Kidney (tissue), 13 donors: ENCODE measurements at regions not wholly inside any gene's neighbourhood (a gene's known extent, or its start where the extent isn't known, plus 50 kb on each side); places are given as distances from the start of the nearest gene placed in this dataset.

Source experiments
- DNase-seq, 5 donors: peaks; one replicate each; pipeline ENCODE4 v3.0.0-alpha.2; 2013 to 2020
- FAIRE-seq: peaks from 2 replicates; lab custom pipeline; 2012; peaks lifted over from hg19 to GRCh38; lab: Jason Lieb, UNC
- H3K27ac ChIP-seq, 2 donors: one replicate each; pipeline ENCODE4 v1.7.0; 2013; ENCODE audit warnings: low read depth in 2 of 2, low read length in 2 of 2, inconsistent platforms in 1 of 2
- H3K27me3 ChIP-seq: one replicate; pipeline ENCODE4 v1.7.1; 2013; ENCODE audit warnings: low read length, inconsistent platforms; ENCODE audit not compliant: control insufficient read depth, insufficient read depth
- H3K36me3 ChIP-seq, 3 donors: one replicate each; pipeline versions ENCODE4 v1.7.0 to v1.7.1; 2013; ENCODE audit warnings: low read length in 3 of 3, control low read depth in 1 of 3, inconsistent platforms in 1 of 3; ENCODE audit not compliant: insufficient read depth in 3 of 3, control insufficient read depth in 2 of 3
- H3K4me1 ChIP-seq, 3 donors: one replicate each; pipeline versions ENCODE4 v1.7.0 to v1.7.1; 2013; ENCODE audit warnings: low read length in 3 of 3, inconsistent platforms in 1 of 3, low read depth in 1 of 3; ENCODE audit not compliant: control insufficient read depth in 2 of 3, insufficient read depth in 2 of 3
- H3K4me3 ChIP-seq, 3 donors: one replicate each; pipeline versions ENCODE4 v1.7.0 to v1.8.1; 2013; ENCODE audit warnings: low read length in 3 of 3, control low read depth in 1 of 3, inconsistent platforms in 1 of 3
- H3K9ac ChIP-seq, 3 donors: one replicate each; pipeline versions ENCODE4 v1.7.0 to v1.7.1; 2013; ENCODE audit warnings: low read length in 3 of 3, control low read depth in 1 of 3, inconsistent platforms in 1 of 3
- H3K9me3 ChIP-seq, 3 donors: one replicate each; pipeline versions ENCODE4 v1.7.0 to v1.7.1; 2013; ENCODE audit warnings: low read length in 3 of 3, control low read depth in 1 of 3, inconsistent platforms in 1 of 3; ENCODE audit not compliant: control insufficient read depth in 2 of 3, insufficient read depth in 1 of 3
- CTCF ChIP-seq: IDR thresholded peaks from 3 replicates; pipeline ENCODE4 v1.5.1; 2012; ENCODE audit warnings: mild to moderate bottlenecking, moderate library complexity, borderline replicate concordance; ENCODE audit not compliant: insufficient read depth; ENCODE audit errors: extremely low read depth
- intact Hi-C: fragments of 100-400 bp; cut with DNase I; formaldehyde crosslinking; loops from one replicate; pipeline ENCODE4 v1.11.1; 2022
- donor health status: control.
- donor health status: control.
- donor health status: control.
- donor health status: control.
- donor health status: control.
- donor health status: DM: yes; HTN: yes; CAD: no.
- donor health status: Normal renal cell carcinoma (clear cell type).

- DNase-seq (no peak), FAIRE-seq (no peak)
- no peak overlapping the region for H3K4me3 ChIP-seq
- no peak overlapping the region for H3K9ac ChIP-seq
- no peaks in the 10 kb centered on the region for H3K36me3 ChIP-seq
- no peak for TF ChIP-seq CTCF
- H3K9me3 ChIP-seq = no peaks in the 10 kb centered on the region
- no peak overlapping the region for H3K27ac ChIP-seq
- no peaks in the 10 kb centered on the region for H3K4me1 ChIP-seq
- intact Hi-C loops = no loop called here
- no peaks in the 10 kb centered on the region for H3K27me3 ChIP-seq
Measured at GRCh38 chr6:91291071-91291470, 704.2 kb upstream of the MAP3K7 start.

- intact Hi-C loops = no loop called here
- Histone ChIP-seq H3K4me3 (no peak overlapping the region), H3K9me3 (no peaks in the 10 kb centered on the region), H3K27me3 (no peaks in the 10 kb centered on the region), H3K27ac (no peak overlapping the region), H3K9ac (no peak overlapping the region), H3K4me1 (no peaks in the 10 kb centered on the region), H3K36me3 (no peaks in the 10 kb centered on the region)
- no peak for TF ChIP-seq CTCF
- DNase-seq = no peak
- no peak for FAIRE-seq
Measured at GRCh38 chr6:91288741-91289140, 701.9 kb upstream of the MAP3K7 start.

GRCh38 chr6:91281901-91282300 lies 695.0 kb upstream of the MAP3K7 start:
- no peaks in the 10 kb centered on the region for H3K36me3 ChIP-seq
- no peak overlapping the region for H3K9ac ChIP-seq
- no peaks in the 10 kb centered on the region for H3K27me3 ChIP-seq
- FAIRE-seq (no peak), DNase-seq (no peak)
- intact Hi-C loops = no loop called here
- H3K27ac ChIP-seq = no peak overlapping the region
- no peaks in the 10 kb centered on the region for H3K4me1 ChIP-seq
- H3K9me3 ChIP-seq = no peaks in the 10 kb centered on the region
- no peak for TF ChIP-seq CTCF
- no peak overlapping the region for H3K4me3 ChIP-seq

- Histone ChIP-seq H3K4me1 (no peaks in the 10 kb centered on the region), H3K9ac (no peak overlapping the region), H3K4me3 (no peak overlapping the region), H3K27ac (no peak overlapping the region), H3K27me3 (no peaks in the 10 kb centered on the region), H3K36me3 (no peaks in the 10 kb centered on the region), H3K9me3 (no peaks in the 10 kb centered on the region)
- no peak for TF ChIP-seq CTCF
- DNase-seq (no peak), FAIRE-seq (no peak)
- intact Hi-C loops = no loop called here
Measured at GRCh38 chr6:91280494-91280830, 693.6 kb upstream of the MAP3K7 start.
